Smooth muscle cell (in vitro differentiated cells): ENCODE measurements at regions not wholly inside any gene's neighbourhood (a gene's known extent, or its start where the extent isn't known, plus 50 kb on each side); places are given as distances from the start of the nearest gene placed in this dataset.

Experiments
- DNase-seq: peaks from one replicate; lab custom pipeline; 2025; ENCODE audit not compliant: unreplicated experiment; lab: John Stamatoyannopoulos, UW
- H2AFZ ChIP-seq: fragments of 200-600 bp; sonication (generic); 2 replicates; pipeline ENCODE4 v1.6.0; 2016; ENCODE audit warnings: antibody characterized with exemption, low read depth, mild to moderate bottlenecking
- H3F3A ChIP-seq: fragments of 200-600 bp; sonication (generic); 2 replicates; pipeline ENCODE4 v1.6.0; 2017; ENCODE audit warnings: antibody characterized with exemption, low read depth
- H3K27ac ChIP-seq: fragments of 200-600 bp; sonication (generic); 2 replicates; pipeline ENCODE4 v1.5.1; 2016; ENCODE audit warnings: low read depth, mild to moderate bottlenecking
- H3K27me3 ChIP-seq: fragments of 200-600 bp; sonication (generic); 2 replicates; pipeline ENCODE4 v1.6.1; 2016; ENCODE audit warnings: low read depth, mild to moderate bottlenecking
- H3K36me3 ChIP-seq: fragments of 200-600 bp; sonication (generic); 2 replicates; pipeline ENCODE4 v1.5.1; 2016; ENCODE audit warnings: low read depth
- H3K4me1 ChIP-seq: fragments of 200-600 bp; sonication (generic); 2 replicates; pipeline ENCODE4 v1.5.1; 2016; ENCODE audit warnings: low read depth
- H3K4me2 ChIP-seq: fragments of 200-600 bp; sonication (generic); 2 replicates; pipeline ENCODE4 v1.6.0; 2016; ENCODE audit warnings: mild to moderate bottlenecking
- H3K4me3 ChIP-seq: fragments of 200-600 bp; sonication (generic); 2 replicates; pipeline ENCODE4 v1.5.1; 2016; ENCODE audit warnings: mild to moderate bottlenecking
- H3K79me2 ChIP-seq: fragments of 200-600 bp; sonication (generic); 2 replicates; pipeline ENCODE4 v1.6.0; 2016; ENCODE audit warnings: low read depth, mild to moderate bottlenecking
- H3K9ac ChIP-seq: fragments of 200-600 bp; sonication (generic); 2 replicates; pipeline ENCODE4 v1.6.0; 2016; ENCODE audit warnings: low read depth
- H3K9me3 ChIP-seq: fragments of 200-600 bp; sonication (generic); replicated peaks from 2 replicates; pipeline ENCODE4 v1.5.1; 2016; ENCODE audit warnings: low read depth
- H4K20me1 ChIP-seq: fragments of 200-600 bp; sonication (generic); 2 replicates; pipeline ENCODE4 v1.6.0; 2016; ENCODE audit warnings: low read depth
- WGBS: methylation state at CpG from one replicate; pipeline ENCODE4 v1.1.7; 2016; ENCODE audit warnings: low lambda C conversion rate; 5-methylcytosine and 5-hydroxymethylcytosine counted together
- TF ChIP-seq, protein P1 (sequence below): fragments of 200-600 bp; sonication (generic); IDR thresholded peaks from 2 replicates; pipeline ENCODE4 v1.5.1; 2017; ENCODE audit warnings: borderline replicate concordance, mild to moderate bottlenecking, antibody characterized with exemption; ENCODE audit not compliant: insufficient read depth, poor library complexity, severe bottlenecking

DNA sequence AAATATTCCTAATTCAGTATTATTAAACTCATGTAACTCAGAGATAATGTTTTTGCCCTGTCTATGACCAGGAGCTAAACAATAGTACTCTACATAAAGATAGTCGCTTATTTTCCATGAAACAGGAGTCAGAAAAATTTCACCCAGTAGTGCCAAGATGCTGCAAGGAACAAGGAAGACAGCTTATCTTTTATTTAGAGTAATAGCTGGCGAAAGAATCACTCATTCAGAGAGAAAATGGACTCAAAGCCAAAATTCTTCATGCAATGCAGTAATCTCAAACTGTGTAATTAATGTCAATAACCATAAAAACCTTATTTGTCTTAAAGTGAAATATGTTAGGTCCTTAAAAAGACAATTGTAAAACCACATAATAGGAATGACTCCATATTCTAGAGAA lies 477.8 kb downstream of the ANKRD50 start:
- Histone ChIP-seq H3K36me3 (no peaks in the 10 kb centered on the region), H2AFZ (peak overlapping the region; percentile 19), H4K20me1 (no peaks in the 10 kb centered on the region), H3K4me1 (no peaks in the 10 kb centered on the region), H3K4me2 (no peak overlapping the region), H3K9ac (no peak overlapping the region), H3F3A (no peaks in the 10 kb centered on the region), H3K27me3 (no peaks in the 10 kb centered on the region), H3K9me3 (no peaks in the 10 kb centered on the region), H3K79me2 (no peaks in the 10 kb centered on the region), H3K27ac (no peak overlapping the region), H3K4me3 (no peak overlapping the region)
- TF ChIP-seq, protein P1, sequence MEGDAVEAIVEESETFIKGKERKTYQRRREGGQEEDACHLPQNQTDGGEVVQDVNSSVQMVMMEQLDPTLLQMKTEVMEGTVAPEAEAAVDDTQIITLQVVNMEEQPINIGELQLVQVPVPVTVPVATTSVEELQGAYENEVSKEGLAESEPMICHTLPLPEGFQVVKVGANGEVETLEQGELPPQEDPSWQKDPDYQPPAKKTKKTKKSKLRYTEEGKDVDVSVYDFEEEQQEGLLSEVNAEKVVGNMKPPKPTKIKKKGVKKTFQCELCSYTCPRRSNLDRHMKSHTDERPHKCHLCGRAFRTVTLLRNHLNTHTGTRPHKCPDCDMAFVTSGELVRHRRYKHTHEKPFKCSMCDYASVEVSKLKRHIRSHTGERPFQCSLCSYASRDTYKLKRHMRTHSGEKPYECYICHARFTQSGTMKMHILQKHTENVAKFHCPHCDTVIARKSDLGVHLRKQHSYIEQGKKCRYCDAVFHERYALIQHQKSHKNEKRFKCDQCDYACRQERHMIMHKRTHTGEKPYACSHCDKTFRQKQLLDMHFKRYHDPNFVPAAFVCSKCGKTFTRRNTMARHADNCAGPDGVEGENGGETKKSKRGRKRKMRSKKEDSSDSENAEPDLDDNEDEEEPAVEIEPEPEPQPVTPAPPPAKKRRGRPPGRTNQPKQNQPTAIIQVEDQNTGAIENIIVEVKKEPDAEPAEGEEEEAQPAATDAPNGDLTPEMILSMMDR: no peak
- WGBS: 48% methylated on average over 2 of the region's 2 CpGs
- DNase-seq: no peak

DNA sequence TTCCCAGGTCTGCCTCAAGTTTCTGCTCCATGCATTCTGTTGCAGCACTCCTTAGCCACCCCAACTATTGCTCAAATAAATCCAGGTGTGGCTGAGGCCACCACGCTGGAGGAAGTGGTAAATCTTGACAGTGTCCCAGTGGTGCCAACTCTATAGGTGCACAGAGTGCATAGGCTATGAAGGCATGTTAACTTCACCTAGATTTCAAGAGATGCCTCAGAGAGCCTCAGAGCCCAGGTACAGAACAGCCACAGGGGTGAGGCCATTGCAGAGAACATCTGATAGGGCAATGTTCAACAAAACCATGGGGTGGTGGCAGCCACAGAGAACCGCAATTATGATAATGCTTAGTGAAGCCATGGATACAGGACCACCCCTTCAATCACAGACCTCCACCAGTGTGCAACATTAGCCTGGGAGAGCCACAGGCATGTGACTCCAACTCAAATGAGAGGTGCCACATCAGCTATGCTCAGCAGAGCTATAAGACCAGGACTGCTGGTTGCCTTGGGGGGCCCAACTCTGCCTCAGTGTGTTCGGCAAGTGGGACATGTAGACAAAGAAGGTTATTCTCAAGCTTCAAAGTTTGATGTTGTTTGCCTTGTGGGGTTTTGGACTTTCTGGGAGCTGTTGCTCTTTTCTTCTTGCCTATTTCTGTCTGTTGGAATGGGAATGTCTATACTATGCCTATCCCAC lies 468.7 kb downstream of the ANKRD50 start:
- H3F3A ChIP-seq: no peaks in the 10 kb centered on the region
- WGBS: 90% methylated on average over 3 of the region's 3 CpGs
- H3K27ac ChIP-seq: no peak overlapping the region
- no peaks in the 10 kb centered on the region for H4K20me1 ChIP-seq
- H3K9ac ChIP-seq: no peak overlapping the region
- H3K79me2 ChIP-seq: no peaks in the 10 kb centered on the region
- no peaks in the 10 kb centered on the region for H3K4me1 ChIP-seq
- TF ChIP-seq, protein P1: no peak
- no peak overlapping the region for H3K4me3 ChIP-seq
- no peaks in the 10 kb centered on the region for H3K9me3 ChIP-seq
- no peaks in the 10 kb centered on the region for H3K27me3 ChIP-seq
- DNase-seq: no peak
- H2AFZ ChIP-seq: no peak overlapping the region
- H3K36me3 ChIP-seq: no peaks in the 10 kb centered on the region
- H3K4me2 ChIP-seq: no peak overlapping the region

DNA sequence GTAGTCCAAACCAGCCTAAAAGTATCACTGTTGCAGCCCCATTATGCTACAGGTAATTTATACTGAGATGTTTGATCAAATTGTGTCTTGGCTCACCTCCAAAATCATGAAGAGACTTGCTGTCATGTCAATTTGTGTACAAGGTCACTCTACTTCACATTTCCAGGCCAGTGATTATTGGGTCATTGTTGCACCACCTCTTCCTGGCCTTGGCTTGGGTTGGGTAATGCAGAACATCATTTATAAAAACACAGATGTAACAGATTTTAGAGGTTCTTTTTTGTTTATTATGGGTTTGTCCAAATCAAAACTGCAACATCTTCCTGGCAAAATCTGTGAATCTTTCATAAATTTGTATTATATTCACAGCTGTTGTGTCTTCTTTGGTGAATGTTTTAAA lies 459.5 kb downstream of the ANKRD50 start:
- Histone ChIP-seq H3K9ac (no peak overlapping the region), H3K79me2 (no peaks in the 10 kb centered on the region), H4K20me1 (no peaks in the 10 kb centered on the region), H3K4me1 (no peaks in the 10 kb centered on the region), H3K9me3 (no peaks in the 10 kb centered on the region), H3K27ac (no peak overlapping the region), H2AFZ (no peak overlapping the region), H3K27me3 (no peaks in the 10 kb centered on the region), H3K4me2 (no peak overlapping the region), H3K4me3 (no peak overlapping the region), H3F3A (no peaks in the 10 kb centered on the region), H3K36me3 (no peaks in the 10 kb centered on the region)
- TF ChIP-seq, protein P1: no peak
- DNase-seq: no peak
